ENCODE measurements at regions not wholly inside any gene's neighbourhood (a gene's known extent, or its start where the extent isn't known, plus 50 kb on each side); places are given as distances from the start of the nearest gene placed in this dataset.

- in situ Hi-C loops (cut with MboI; ENCODE audit: low sequenced_read_pairs): no loop called here
- no CpG with 5 or more reads among the region's 8 CpGs for WGBS, 2 experiments (ENCODE audit: extremely low coverage in 2 of 2, insufficient read length in 1 of 2)
Measured at GRCh38 chr7:67809586-67809985, 813.0 kb downstream of the TYW1 start.

More at GRCh38 chr7:67809586-67809985, 813.0 kb downstream of the TYW1 start:
- Histone ChIP-seq H3K18ac (ENCODE audit: low read depth, low read length) (no peak overlapping the region), H3K4me2 (ENCODE audit: low read depth, low read length) (no peak overlapping the region), H3K4me3 (ENCODE audit: insufficient read depth, low read depth, low read length) (no peak overlapping the region), H3K9me1 (ENCODE audit: insufficient read depth, low read length) (no peaks in the 10 kb centered on the region), H3K4me1 (ENCODE audit: control insufficient read depth, insufficient read depth, low read length) (no peaks in the 10 kb centered on the region), H3K9ac (ENCODE audit: low read depth, low read length) (no peak overlapping the region), H3K9me3 (ENCODE audit: control insufficient read depth, insufficient read depth, low read length) (peaks cover 23% of the 10 kb centered on the region), H2AK5ac (ENCODE audit: low read depth, low read length) (no peak overlapping the region), H2AK9ac (replicated peaks; ENCODE audit: low read depth, low read length, poor library complexity) (no peak overlapping the region), H3K23ac (ENCODE audit: low read depth, low read length) (no peak overlapping the region), H2BK15ac (ENCODE audit: low read depth, low read length) (no peak overlapping the region), H3K79me1 (ENCODE audit: low read depth in 1 of 2, low read length in 2 of 2) (no peaks in the 10 kb centered on the region), H3K36me3 (ENCODE audit: control insufficient read depth, insufficient read depth, low read length) (no peaks in the 10 kb centered on the region), H2BK20ac (ENCODE audit: low read depth, low read length) (no peak overlapping the region), H2BK5ac (ENCODE audit: low read depth, low read length, poor library complexity, severe bottlenecking) (no peak overlapping the region), H3K27ac (ENCODE audit: insufficient read depth, low read length) (no peak overlapping the region), H2BK120ac (ENCODE audit: low read depth, low read length) (no peak overlapping the region), H4K8ac (ENCODE audit: low read depth in 2 of 2, low read length in 2 of 2) (no peak overlapping the region), H4K5ac (ENCODE audit: low read depth, low read length) (no peak overlapping the region), H4K91ac (ENCODE audit: insufficient read depth, low read depth, low read length) (no peak overlapping the region), H3K27me3 (ENCODE audit: control insufficient read depth, insufficient read depth, low read length) (no peaks in the 10 kb centered on the region), H4K20me1 (ENCODE audit: insufficient read depth, low read length) (no peaks in the 10 kb centered on the region), H2AFZ (replicated peaks; ENCODE audit: low read length, poor library complexity) (no peak overlapping the region), H3K4ac (ENCODE audit: low read depth, low read length) (no peak overlapping the region), H3K14ac (replicated peaks; ENCODE audit: low read depth, low read length) (no peak overlapping the region), H3K56ac (ENCODE audit: extremely low read depth, insufficient read depth, low read length) (no peak overlapping the region)
- ChIA-PET CTCF (no interaction called here), POLR2A (ENCODE audit: unreplicated experiment) (no interaction called here)
- no TSS peak for BruUV-seq (replicated peaks)
- intact Hi-C loops (cut with micrococcal nuclease): no loop called here
- TF ChIP-seq MAZ (IDR thresholded peaks at IDR 0.05; ENCODE audit: borderline replicate concordance, low read depth, low read length): no peak
- DNase-seq (no peak), ATAC-seq (ENCODE audit: low read depth) (no peak)
- dilution Hi-C loops (cut with HindIII; ENCODE audit: low sequenced_read_pairs, unreplicated experiment): no loop called here

All from IMR-90 (cell line).